Neural cell (in vitro differentiated cells): ENCODE measurements at regions not wholly inside any gene's neighbourhood (a gene's known extent, or its start where the extent isn't known, plus 50 kb on each side); places are given as distances from the start of the nearest gene placed in this dataset.

ENCODE experiments used
- H2AFZ ChIP-seq: fragments of 200-600, 300-800 bp; sonication (generic), shearing (Covaris generic); 2 replicates; pipeline ENCODE4 v1.6.0; 2014; ENCODE audit warnings: low read depth, mild to moderate bottlenecking, antibody characterized with exemption, low read length, moderate library complexity
- H3F3A ChIP-seq: fragments of 200-600 bp; shearing (Covaris generic); 2 replicates; pipeline ENCODE4 v1.6.1; 2016; ENCODE audit warnings: mild to moderate bottlenecking, moderate library complexity, mixed read lengths, antibody characterized with exemption, low read length; ENCODE audit not compliant: insufficient read depth, poor library complexity, severe bottlenecking
- H3K27ac ChIP-seq: fragments of 200-600, 300-800 bp; sonication (generic), shearing (Covaris generic); 2 replicates; pipeline ENCODE4 v1.5.1; 2014; ENCODE audit warnings: mild to moderate bottlenecking, low read length, moderate library complexity
- H3K27me3 ChIP-seq: fragments of 300-800, 200-600 bp; sonication (generic), shearing (Covaris generic); 2 replicates; pipeline ENCODE4 v1.6.0; 2014; ENCODE audit warnings: mild to moderate bottlenecking, low read depth, low read length, moderate library complexity; ENCODE audit not compliant: insufficient read depth
- H3K36me3 ChIP-seq: fragments of 300-800, 200-600 bp; sonication (generic), shearing (Covaris generic); 2 replicates; pipeline ENCODE4 v1.5.1; 2014; ENCODE audit warnings: mild to moderate bottlenecking, antibody characterized with exemption, low read length, moderate library complexity; ENCODE audit not compliant: insufficient read depth
- H3K4me2 ChIP-seq: fragments of 300-800, 200-600 bp; sonication (generic), shearing (Covaris generic); 2 replicates; pipeline ENCODE4 v1.6.0; 2014; ENCODE audit warnings: mild to moderate bottlenecking, low read length
- H3K4me3 ChIP-seq: fragments of 300-800, 200-600 bp; sonication (generic), shearing (Covaris generic); 2 replicates; pipeline ENCODE4 v1.5.1; 2014; ENCODE audit warnings: mild to moderate bottlenecking, low read length, moderate library complexity
- H3K79me2 ChIP-seq: fragments of 200-600 bp; shearing (Covaris generic); replicated peaks from 2 replicates; pipeline ENCODE4 v1.6.0; 2014; ENCODE audit warnings: mild to moderate bottlenecking, low read length, moderate library complexity; ENCODE audit not compliant: insufficient read depth
- H3K9ac ChIP-seq: fragments of 300-800, 200-600 bp; sonication (generic), shearing (Covaris generic); 2 replicates; pipeline ENCODE4 v1.6.1; 2016; ENCODE audit warnings: mild to moderate bottlenecking, low read length, mixed read lengths
- H3K9me2 ChIP-seq: fragments of 200-600 bp; shearing (Covaris generic); 2 replicates; pipeline ENCODE4 v1.6.1; 2016; ENCODE audit warnings: mild to moderate bottlenecking, low read length, mixed read lengths; ENCODE audit not compliant: insufficient read depth
- H3K9me3 ChIP-seq: fragments of 200-600, 300-800 bp; sonication (generic), shearing (Covaris generic); 2 replicates; pipeline ENCODE4 v1.6.1; 2016; ENCODE audit warnings: mild to moderate bottlenecking, mixed run types, low read length, moderate library complexity, mixed read lengths
- H4K20me1 ChIP-seq: fragments of 200-600 bp; shearing (Covaris generic); 2 replicates; pipeline ENCODE4 v1.6.1; 2016; ENCODE audit warnings: mild to moderate bottlenecking, mixed run types; ENCODE audit not compliant: insufficient read depth
- EP300 ChIP-seq: fragments of 450-650 bp; conservative IDR thresholded peaks from 2 replicates; pipeline ENCODE4 v1.6.1; 2014; ENCODE audit warnings: antibody characterized with exemption, mild to moderate bottlenecking, moderate library complexity; ENCODE audit not compliant: poor library complexity, severe bottlenecking
- MXI1 ChIP-seq: fragments of 450-650 bp; conservative IDR thresholded peaks from 2 replicates; pipeline ENCODE4 v1.6.1; 2014; ENCODE audit warnings: antibody characterized with exemption, mild to moderate bottlenecking; ENCODE audit not compliant: poor library complexity, severe bottlenecking
- POLR2AphosphoS5 ChIP-seq: IDR thresholded peaks from 2 replicates; pipeline ENCODE4 v1.6.1; 2012
- RAD21 ChIP-seq: fragments of 450-650 bp; conservative IDR thresholded peaks from 2 replicates; pipeline ENCODE4 v1.6.1; 2014; ENCODE audit warnings: antibody characterized with exemption, mild to moderate bottlenecking, moderate library complexity
- SMC3 ChIP-seq: fragments of 450-650 bp; conservative IDR thresholded peaks from 2 replicates; pipeline ENCODE4 v1.6.1; 2014; ENCODE audit warnings: antibody characterized with exemption, mild to moderate bottlenecking, moderate library complexity; ENCODE audit not compliant: poor library complexity
- TAF1 ChIP-seq: IDR thresholded peaks from 2 replicates; pipeline ENCODE4 v1.6.1; 2012; ENCODE audit warnings: low read depth
- TF ChIP-seq, protein P1 (sequence below): fragments of 450-650 bp; IDR thresholded peaks from 2 replicates; pipeline ENCODE4 v1.5.1; 2014; ENCODE audit warnings: antibody characterized with exemption, mild to moderate bottlenecking, moderate library complexity; ENCODE audit not compliant: poor library complexity, severe bottlenecking
- TF ChIP-seq, protein P2 (sequence below): IDR thresholded peaks from 2 replicates; pipeline ENCODE4 v1.6.1; 2012; ENCODE audit warnings: borderline replicate concordance

GRCh38 chr10:88110355-88110754 is 246.9 kb downstream of the PTEN start:
- TF ChIP-seq MXI1, result no peak
- TF ChIP-seq RAD21, result no peak
- TF ChIP-seq, protein P1, sequence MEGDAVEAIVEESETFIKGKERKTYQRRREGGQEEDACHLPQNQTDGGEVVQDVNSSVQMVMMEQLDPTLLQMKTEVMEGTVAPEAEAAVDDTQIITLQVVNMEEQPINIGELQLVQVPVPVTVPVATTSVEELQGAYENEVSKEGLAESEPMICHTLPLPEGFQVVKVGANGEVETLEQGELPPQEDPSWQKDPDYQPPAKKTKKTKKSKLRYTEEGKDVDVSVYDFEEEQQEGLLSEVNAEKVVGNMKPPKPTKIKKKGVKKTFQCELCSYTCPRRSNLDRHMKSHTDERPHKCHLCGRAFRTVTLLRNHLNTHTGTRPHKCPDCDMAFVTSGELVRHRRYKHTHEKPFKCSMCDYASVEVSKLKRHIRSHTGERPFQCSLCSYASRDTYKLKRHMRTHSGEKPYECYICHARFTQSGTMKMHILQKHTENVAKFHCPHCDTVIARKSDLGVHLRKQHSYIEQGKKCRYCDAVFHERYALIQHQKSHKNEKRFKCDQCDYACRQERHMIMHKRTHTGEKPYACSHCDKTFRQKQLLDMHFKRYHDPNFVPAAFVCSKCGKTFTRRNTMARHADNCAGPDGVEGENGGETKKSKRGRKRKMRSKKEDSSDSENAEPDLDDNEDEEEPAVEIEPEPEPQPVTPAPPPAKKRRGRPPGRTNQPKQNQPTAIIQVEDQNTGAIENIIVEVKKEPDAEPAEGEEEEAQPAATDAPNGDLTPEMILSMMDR, result no peak
- TF ChIP-seq POLR2AphosphoS5, result no peak
- TF ChIP-seq, protein P2, sequence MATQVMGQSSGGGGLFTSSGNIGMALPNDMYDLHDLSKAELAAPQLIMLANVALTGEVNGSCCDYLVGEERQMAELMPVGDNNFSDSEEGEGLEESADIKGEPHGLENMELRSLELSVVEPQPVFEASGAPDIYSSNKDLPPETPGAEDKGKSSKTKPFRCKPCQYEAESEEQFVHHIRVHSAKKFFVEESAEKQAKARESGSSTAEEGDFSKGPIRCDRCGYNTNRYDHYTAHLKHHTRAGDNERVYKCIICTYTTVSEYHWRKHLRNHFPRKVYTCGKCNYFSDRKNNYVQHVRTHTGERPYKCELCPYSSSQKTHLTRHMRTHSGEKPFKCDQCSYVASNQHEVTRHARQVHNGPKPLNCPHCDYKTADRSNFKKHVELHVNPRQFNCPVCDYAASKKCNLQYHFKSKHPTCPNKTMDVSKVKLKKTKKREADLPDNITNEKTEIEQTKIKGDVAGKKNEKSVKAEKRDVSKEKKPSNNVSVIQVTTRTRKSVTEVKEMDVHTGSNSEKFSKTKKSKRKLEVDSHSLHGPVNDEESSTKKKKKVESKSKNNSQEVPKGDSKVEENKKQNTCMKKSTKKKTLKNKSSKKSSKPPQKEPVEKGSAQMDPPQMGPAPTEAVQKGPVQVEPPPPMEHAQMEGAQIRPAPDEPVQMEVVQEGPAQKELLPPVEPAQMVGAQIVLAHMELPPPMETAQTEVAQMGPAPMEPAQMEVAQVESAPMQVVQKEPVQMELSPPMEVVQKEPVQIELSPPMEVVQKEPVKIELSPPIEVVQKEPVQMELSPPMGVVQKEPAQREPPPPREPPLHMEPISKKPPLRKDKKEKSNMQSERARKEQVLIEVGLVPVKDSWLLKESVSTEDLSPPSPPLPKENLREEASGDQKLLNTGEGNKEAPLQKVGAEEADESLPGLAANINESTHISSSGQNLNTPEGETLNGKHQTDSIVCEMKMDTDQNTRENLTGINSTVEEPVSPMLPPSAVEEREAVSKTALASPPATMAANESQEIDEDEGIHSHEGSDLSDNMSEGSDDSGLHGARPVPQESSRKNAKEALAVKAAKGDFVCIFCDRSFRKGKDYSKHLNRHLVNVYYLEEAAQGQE, result no peak
- no peak for TF ChIP-seq SMC3
- TF ChIP-seq EP300, result no peak
- no peak for TF ChIP-seq TAF1
- Histone ChIP-seq H3K4me3 (no peak overlapping the region), H2AFZ (no peak overlapping the region), H4K20me1 (no peaks in the 10 kb centered on the region), H3F3A (no peaks in the 10 kb centered on the region), H3K4me2 (no peak overlapping the region), H3K79me2 (no peaks in the 10 kb centered on the region), H3K9me3 (no peaks in the 10 kb centered on the region), H3K27me3 (no peaks in the 10 kb centered on the region), H3K36me3 (no peaks in the 10 kb centered on the region), H3K9ac (no peak overlapping the region), H3K27ac (no peak overlapping the region), H3K9me2 (no peaks in the 10 kb centered on the region)

DNA sequence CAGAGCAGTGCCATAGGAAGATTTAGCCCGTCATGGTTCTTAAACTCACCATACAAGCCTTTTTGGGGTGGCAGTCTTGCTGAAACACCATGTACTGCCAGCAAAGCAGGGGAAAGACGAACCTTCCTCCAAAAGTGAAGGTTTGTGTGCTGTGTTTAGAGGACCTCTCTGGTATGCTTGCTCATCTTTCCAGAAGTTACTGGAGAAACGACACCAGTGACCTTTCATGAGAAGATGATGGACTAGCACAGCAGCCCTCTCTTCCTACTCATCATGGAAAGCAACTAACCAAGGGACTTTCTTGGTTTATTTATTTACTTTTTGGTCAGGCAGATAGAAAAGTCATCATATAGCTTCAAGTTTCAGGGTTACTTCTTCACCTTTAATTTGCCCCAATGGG is 247.4 kb downstream of the PTEN start:
- H3K4me2 ChIP-seq, result no peak overlapping the region
- H3K79me2 ChIP-seq, result no peaks in the 10 kb centered on the region
- H3K9ac ChIP-seq, result no peak overlapping the region
- TF ChIP-seq, protein P2, result no peak
- TF ChIP-seq RAD21 (no peak), EP300 (no peak), SMC3 (no peak)
- H3K4me3 ChIP-seq, result no peak overlapping the region
- H3K9me2 ChIP-seq, result no peaks in the 10 kb centered on the region
- no peaks in the 10 kb centered on the region for H4K20me1 ChIP-seq
- H3K27ac ChIP-seq, result no peak overlapping the region
- no peaks in the 10 kb centered on the region for H3F3A ChIP-seq
- H2AFZ ChIP-seq, result no peak overlapping the region
- H3K27me3 ChIP-seq, result no peaks in the 10 kb centered on the region
- no peaks in the 10 kb centered on the region for H3K9me3 ChIP-seq
- no peaks in the 10 kb centered on the region for H3K36me3 ChIP-seq
